SK-N-SH treated with all-trans-retinoic acid at 6 μM for 48 hours (cell line): ENCODE measurements at regions not wholly inside any gene's neighbourhood (a gene's known extent, or its start where the extent isn't known, plus 50 kb on each side); places are given as distances from the start of the nearest gene placed in this dataset.

ENCODE experiments used
- ATAC-seq: fragments of 200-7000 bp; cut with Tn5 transposase; 3 replicates; pipeline ENCODE4 v1.9.1; 2020; ENCODE audit warnings: mild to moderate bottlenecking, moderate library complexity
- ARNTL ChIP-seq: fragments of 450-650 bp; formaldehyde crosslinking; IDR thresholded peaks from 2 replicates; pipeline ENCODE4 v1.5.0; 2020; ENCODE audit warnings: low read depth, mild to moderate bottlenecking, moderate library complexity, borderline replicate concordance
- BACH2 ChIP-seq: fragments of 250-450 bp; sonication (Bioruptor Pico); IDR thresholded peaks from 2 replicates; pipeline ENCODE4 v1.9.0; 2021; ENCODE audit warnings: mild to moderate bottlenecking, borderline replicate concordance
- CREB5 ChIP-seq: fragments of 250-450 bp; sonication (Bioruptor Pico); IDR thresholded peaks from 2 replicates; pipeline ENCODE4 v1.5.1; 2020; ENCODE audit warnings: low read depth, mild to moderate bottlenecking, moderate library complexity
- CSDC2 ChIP-seq: fragments of 250-450 bp; sonication (Bioruptor Pico); IDR thresholded peaks from 2 replicates; pipeline ENCODE4 v1.5.0; 2020; ENCODE audit warnings: mild to moderate bottlenecking, moderate library complexity
- CSRNP3 ChIP-seq: fragments of 250-450 bp; sonication (Bioruptor Pico); IDR thresholded peaks from 2 replicates; pipeline ENCODE4 v1.5.1; 2021; ENCODE audit warnings: mild to moderate bottlenecking, moderate library complexity
- GLIS3 ChIP-seq: fragments of 250-450 bp; sonication (Bioruptor Pico); IDR thresholded peaks from 2 replicates; pipeline ENCODE4 v1.5.0; 2020; ENCODE audit warnings: mild to moderate bottlenecking, moderate library complexity
- ISL1 ChIP-seq: fragments of 250-450 bp; sonication (Bioruptor Pico); IDR thresholded peaks from 2 replicates; pipeline ENCODE4 v2.1.2; 2022; ENCODE audit warnings: mild to moderate bottlenecking, moderate library complexity
- OSR1 ChIP-seq: fragments of 250-450 bp; sonication (Bioruptor Pico); IDR thresholded peaks from 2 replicates; pipeline ENCODE4 v1.8.0; 2022; ENCODE audit warnings: moderate library complexity, mild to moderate bottlenecking, inconsistent platforms
- PATZ1 ChIP-seq: fragments of 250-450 bp; sonication (Bioruptor Pico); IDR thresholded peaks from 2 replicates; pipeline ENCODE4 v1.8.0; 2020; ENCODE audit warnings: mild to moderate bottlenecking, moderate library complexity, borderline replicate concordance
- POU6F1 ChIP-seq: fragments of 250-450 bp; sonication (Bioruptor Pico); IDR thresholded peaks from 2 replicates; pipeline ENCODE4 v1.8.0; 2021; ENCODE audit warnings: low read depth, mild to moderate bottlenecking, moderate library complexity, borderline replicate concordance
- PPARA ChIP-seq: fragments of 250-450 bp; sonication (Bioruptor Pico); IDR thresholded peaks from 2 replicates; pipeline ENCODE4 v1.5.0; 2020; ENCODE audit warnings: mild to moderate bottlenecking, borderline replicate concordance
- RARB ChIP-seq: fragments of 250-450 bp; sonication (Bioruptor Pico); IDR thresholded peaks from 2 replicates; pipeline ENCODE4 v1.8.0; 2021; ENCODE audit warnings: mild to moderate bottlenecking, moderate library complexity
- SNAI2 ChIP-seq: fragments of 250-450 bp; sonication (Bioruptor Pico); IDR thresholded peaks from 2 replicates; pipeline ENCODE4 v1.5.0; 2020; ENCODE audit warnings: mild to moderate bottlenecking, moderate library complexity
- TOX ChIP-seq: fragments of 250-450 bp; sonication (Bioruptor Pico); IDR thresholded peaks from 2 replicates; pipeline ENCODE4 v1.8.0; 2021; ENCODE audit warnings: mild to moderate bottlenecking, moderate library complexity, borderline replicate concordance
- TSHZ2 ChIP-seq: fragments of 250-450 bp; sonication (Bioruptor Pico); IDR thresholded peaks from 2 replicates; pipeline ENCODE4 v1.5.0; 2020; ENCODE audit warnings: mild to moderate bottlenecking, moderate library complexity
- ZC3H10 ChIP-seq: fragments of 250-450 bp; sonication (Bioruptor Pico); IDR thresholded peaks from 2 replicates; pipeline ENCODE4 v1.5.1; 2021; ENCODE audit warnings: mild to moderate bottlenecking, moderate library complexity
- ZFP3 ChIP-seq: fragments of 250-450 bp; sonication (Bioruptor Pico); IDR thresholded peaks from 2 replicates; pipeline ENCODE4 v1.5.0; 2020; ENCODE audit warnings: mild to moderate bottlenecking, moderate library complexity
- ZFP30 ChIP-seq: fragments of 450-650 bp; formaldehyde crosslinking; IDR thresholded peaks from 2 replicates; pipeline ENCODE4 v1.5.0; 2022; ENCODE audit warnings: mild to moderate bottlenecking, moderate library complexity
- ZNF70 ChIP-seq: fragments of 450-650 bp; formaldehyde crosslinking; IDR thresholded peaks from 2 replicates; pipeline ENCODE4 v1.5.0; 2020; ENCODE audit warnings: mild to moderate bottlenecking, moderate library complexity
- ZNF8 ChIP-seq: fragments of 450-650 bp; formaldehyde crosslinking; IDR thresholded peaks from 2 replicates; pipeline ENCODE4 v1.5.0; 2020; ENCODE audit warnings: mild to moderate bottlenecking, moderate library complexity

GRCh38 chr6:103937389-103937788 is 922.3 kb downstream of the HACE1 start:
- no peak for ATAC-seq
- TF ChIP-seq ZNF70 (no peak), PATZ1 (no peak), BACH2 (no peak), RARB (no peak), OSR1 (CRISPR knock-in tag) (no peak), CREB5 (no peak), ZFP30 (CRISPR knock-in tag) (no peak), POU6F1 (CRISPR knock-in tag) (no peak), ARNTL (no peak), CSRNP3 (no peak)
- TF ChIP-seq, all 23 proteins: peak for 0

- TF ChIP-seq BACH2 (no peak), ZFP30 (CRISPR knock-in tag) (no peak), ARNTL (no peak), ZNF8 (CRISPR knock-in tag) (no peak), TSHZ2 (CRISPR knock-in tag) (no peak), TOX (CRISPR knock-in tag) (no peak), ISL1 (CRISPR knock-in tag) (no peak), SNAI2 (no peak), ZNF70 (no peak), ZFP3 (CRISPR knock-in tag) (no peak), OSR1 (CRISPR knock-in tag) (no peak), ZC3H10 (CRISPR knock-in tag) (no peak), CREB5 (no peak), PPARA (no peak), POU6F1 (CRISPR knock-in tag) (no peak), RARB (no peak)
- ATAC-seq, result no peak
Observed at GRCh38 chr6:103925317-103925716, 934.4 kb downstream of the HACE1 start.

- ATAC-seq, result no peak
- TF ChIP-seq CSRNP3, result no peak
- TF ChIP-seq CREB5, result no peak
- TF ChIP-seq ZC3H10 (CRISPR knock-in tag), result no peak
- TF ChIP-seq TOX (CRISPR knock-in tag), result no peak
- TF ChIP-seq ZNF70, result no peak
- TF ChIP-seq GLIS3 (CRISPR knock-in tag), result no peak
- TF ChIP-seq CSDC2 (CRISPR knock-in tag), result no peak
- TF ChIP-seq ISL1 (CRISPR knock-in tag), result no peak
- no peak for TF ChIP-seq POU6F1 (CRISPR knock-in tag)
- TF ChIP-seq OSR1 (CRISPR knock-in tag), result no peak
Observed at GRCh38 chr6:103910018-103910417, 949.7 kb downstream of the HACE1 start.
